Kidney glomerular epithelial cell (primary cell): ENCODE measurements at regions not wholly inside any gene's neighbourhood (a gene's known extent, or its start where the extent isn't known, plus 50 kb on each side); places are given as distances from the start of the nearest gene placed in this dataset.
"Not testable (repeated sequence)": the region's sequence is repeated elsewhere in the genome, so short reads cannot be mapped to it uniquely, and the experiment has no call there.

ENCODE experiments used
- DNase-seq: peaks from one replicate; lab custom pipeline; 2025; lab: John Stamatoyannopoulos, UW

DNA sequence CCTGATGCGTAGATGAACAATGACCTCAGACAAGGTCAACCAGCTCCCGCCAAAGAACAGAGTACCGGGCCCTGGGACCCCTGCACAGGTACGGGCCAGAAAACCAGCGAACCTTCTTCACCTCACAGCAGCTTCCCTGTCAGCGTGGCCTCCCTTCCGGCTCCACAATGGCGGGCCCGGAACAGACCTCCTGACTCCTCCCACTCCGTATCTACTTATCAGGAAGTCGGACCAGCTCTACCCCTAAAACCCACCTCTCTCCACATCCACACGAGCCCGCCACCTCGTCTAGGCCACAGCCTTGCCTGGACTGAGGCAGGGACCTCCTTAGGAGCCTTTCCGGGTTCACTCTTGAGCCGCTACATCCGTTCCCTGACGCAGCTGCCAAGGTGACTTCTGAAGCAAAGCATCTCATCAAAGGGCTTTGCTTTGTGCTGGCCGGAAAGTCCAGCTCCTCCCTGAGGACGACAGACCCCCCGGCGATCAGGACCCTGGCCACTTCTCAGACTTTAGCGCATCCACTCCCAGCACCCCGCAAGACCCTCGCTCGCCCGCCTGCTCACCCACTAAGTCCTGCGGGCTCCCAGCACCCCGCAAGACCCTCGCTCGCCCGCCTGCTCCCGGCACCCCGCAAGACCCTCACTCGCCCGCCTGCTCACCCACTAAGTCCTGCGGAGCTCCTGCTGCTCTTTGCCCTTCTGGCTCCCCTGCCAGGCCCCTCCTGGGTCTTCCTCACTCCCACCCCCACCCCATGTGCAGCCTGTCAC lies 308.3 kb upstream of the FOXQ1 start:
- DNase-seq = no peak

DNA sequence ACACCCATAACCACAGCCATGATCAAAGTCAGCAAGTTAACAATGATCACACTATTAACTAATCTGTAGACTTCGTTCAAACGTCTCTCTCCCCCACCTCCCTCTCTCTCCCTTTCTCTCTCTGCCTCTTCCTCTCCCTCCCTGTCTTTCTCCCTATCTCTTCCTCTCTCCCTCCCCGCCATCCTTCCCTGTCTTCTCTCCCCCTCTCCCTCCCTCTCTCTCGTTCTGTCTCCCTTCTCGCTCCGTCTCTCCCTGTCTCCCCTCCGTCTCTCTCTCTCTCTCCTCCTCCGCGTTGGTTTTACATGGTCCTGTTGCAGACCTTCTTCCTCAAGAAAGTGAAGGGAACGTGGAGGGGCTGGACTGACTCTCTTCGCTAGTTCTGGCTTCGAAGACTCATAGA lies 308.9 kb upstream of the FOXQ1 start:
- no peak for DNase-seq

DNA sequence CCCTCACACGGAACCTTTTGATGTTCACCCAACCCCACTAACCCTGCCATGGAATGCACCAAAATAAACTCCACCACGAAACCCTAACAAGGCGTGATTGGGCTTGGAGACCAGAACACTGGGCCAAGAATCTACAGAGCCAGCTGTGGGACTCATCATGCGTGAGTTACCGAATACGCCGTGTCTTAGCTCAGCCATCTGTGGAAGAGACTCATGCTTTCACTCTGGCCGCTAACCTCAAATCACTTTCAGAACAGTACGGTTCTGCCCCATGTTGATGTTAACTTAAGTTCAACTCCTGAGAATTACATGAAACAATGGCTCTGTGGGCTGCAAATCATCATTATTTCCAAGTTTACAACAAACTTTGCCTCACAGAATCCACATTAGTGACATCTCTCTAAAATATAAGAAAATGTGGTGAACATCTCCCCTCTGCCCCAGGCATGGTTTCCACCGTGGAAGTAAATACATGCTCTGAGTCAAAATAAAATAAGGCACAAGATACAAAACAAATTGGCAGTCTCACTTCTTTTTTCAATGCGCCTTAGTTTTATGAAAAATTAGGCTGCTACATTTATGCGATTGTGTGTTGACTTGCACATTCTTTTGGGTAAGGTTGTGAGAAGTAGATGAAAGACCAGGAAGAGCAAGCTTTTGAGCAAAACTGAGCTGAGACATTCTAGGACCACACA lies 308.9 kb upstream of the EXOC2 start:
- no peak for DNase-seq

DNA sequence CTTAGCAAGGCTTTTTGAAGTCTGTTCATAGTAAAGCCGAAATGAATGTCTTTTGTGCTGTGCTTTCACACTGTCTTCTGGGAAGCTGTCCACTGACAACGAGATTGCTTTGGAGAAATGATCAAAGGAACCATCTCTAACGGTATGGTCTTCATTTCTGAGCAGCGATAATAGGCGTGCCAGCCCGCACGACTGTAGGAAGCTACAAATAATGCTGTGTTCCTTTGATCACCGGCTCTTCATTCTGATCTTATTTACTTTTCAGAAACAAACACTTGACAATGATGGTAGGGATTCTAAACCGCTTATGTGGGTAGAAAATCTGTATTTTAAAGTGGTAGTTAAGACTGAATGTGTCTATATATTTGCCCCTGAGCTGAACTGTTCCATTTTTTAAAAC lies 306.6 kb upstream of the EXOC2 start:
- no peak for DNase-seq

DNA sequence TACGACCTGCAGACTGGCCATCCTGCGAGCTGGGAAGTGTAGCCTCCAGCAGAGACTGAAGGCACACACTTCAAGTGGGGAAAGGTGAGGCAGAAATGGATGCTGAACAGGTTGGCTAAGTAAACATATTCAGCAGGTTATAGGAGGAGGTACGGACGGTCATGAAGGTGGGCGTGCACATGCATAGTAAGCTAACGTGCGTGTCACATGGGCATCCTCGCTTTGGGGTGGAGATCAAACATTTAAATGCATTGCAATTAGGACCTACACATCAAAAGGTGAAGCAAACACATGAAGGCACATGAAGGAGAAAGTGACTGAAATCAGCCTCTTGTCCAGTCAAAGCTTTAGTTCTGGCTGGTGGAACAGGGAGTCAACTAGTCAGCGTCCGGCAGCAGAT lies 305.6 kb upstream of the EXOC2 start:
- DNase-seq = no peak

DNA sequence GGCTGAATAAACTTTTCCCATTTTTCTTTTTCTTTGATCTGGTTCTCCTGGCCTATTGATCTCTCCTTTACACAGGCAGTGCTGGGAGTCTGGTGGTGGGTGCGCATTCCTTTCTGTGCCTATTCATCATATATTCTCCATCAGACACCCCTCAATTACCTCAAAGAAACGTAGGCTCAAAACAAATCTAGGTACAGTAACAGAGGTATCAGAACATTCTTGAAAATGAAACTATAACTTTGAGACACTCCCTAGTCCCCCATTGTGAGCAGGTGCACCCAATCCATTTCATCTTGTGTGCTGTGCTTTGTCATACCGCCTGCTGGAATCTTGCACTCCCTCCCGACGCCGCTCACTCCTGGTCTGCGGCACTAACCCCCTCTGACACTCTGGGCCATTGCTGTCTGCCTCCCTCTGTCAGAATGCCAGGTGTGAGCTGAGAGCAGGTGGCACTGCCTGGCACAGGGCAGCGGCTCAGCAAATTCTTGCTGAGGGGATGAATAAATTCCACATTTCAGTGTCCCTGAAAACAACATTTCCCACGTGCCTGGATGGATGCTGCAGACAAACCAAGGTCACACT lies 303.4 kb upstream of the EXOC2 start:
- no peak for DNase-seq

DNA sequence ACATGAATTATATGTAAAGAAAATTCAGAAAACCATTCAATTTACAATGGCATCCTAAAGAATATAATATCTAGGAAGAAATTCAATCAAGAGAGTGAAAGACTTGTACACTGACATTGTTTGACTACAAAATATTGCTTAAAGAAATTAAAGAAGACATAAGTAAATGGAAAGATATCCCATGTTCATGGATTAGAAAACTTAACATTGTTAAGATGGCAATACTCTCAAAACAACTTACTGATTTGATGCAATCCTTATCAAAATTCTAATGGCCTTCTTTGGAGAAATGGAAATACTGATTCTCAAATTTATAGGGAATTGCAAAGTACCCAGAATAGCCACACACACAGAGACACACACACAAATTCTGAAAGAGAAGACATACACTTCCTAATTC lies 298.3 kb upstream of the EXOC2 start:
- no peak for DNase-seq

DNA sequence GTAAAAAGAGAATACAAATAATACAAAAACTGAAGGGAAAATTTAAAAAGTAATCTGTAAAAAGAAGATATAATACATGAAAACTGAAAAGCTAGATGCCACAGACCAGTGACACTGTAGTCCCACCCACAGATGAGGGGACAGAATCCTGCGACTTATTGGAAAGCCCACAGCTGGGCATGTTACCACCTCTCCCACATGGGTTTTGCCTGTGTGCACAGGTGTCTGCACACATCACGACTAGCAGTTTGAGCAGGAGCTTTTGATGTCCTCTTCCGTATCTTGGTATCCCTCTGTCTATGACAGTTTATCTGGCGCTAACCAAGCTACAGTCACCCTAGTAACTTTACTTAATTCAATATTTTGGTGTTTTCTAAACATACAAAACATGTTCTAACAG lies 291.1 kb upstream of the EXOC2 start:
- DNase-seq = no peak

DNA sequence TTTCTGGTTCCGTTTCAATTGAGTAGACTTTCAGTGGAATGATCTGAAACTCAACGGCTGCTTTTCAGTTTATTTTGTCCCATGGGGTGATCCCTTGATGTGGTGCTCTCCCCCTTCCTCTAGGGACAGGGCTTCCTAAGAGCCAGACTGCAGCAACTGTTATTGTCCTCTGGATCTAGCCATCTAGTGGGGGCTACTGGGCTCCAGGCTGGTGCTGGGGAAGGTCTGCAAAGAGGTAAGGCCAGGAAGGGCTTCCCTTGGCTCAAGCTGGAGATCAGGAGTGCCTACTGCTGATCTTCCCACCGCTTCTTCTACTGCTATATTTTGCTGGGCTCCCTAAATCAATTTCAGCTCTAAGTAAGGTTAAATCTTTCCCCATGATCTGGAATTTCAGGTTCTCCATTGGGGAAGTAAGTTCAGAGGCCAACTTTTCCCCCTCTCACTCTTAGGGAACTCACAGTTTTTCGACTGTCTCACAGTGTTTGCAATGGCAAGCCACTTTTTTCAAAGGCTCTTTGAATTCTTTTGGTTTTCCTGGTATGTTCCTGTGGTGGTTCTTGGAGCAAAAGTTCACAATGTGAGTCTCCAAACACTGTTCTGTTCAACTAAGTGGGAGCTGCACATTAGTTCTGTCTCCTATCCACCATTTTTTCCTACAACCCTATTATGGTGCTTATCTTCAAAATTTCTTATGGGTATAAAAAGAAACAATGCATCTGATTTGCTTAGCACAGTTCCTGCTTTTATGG lies 286.2 kb upstream of the EXOC2 start:
- no peak for DNase-seq

DNA sequence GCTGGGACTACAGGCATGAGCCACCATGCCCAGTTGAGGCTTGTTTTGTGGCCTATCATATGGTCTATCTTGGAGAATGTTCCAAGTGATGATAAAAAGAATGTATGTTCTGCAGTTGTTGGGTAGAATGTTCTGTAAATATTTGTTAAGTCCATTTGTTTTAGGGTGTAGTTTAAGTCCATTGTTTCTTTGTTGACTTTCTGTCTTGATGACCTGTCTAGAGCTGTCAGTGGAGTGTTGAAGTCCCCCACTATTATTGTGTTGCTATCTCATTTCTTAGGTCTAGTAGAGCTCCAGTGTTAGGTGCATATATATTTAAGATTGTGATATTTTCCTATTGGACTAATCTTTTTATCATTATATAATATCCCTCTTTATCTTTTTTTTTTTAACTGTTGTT lies 284.3 kb upstream of the EXOC2 start:
- not testable (repeated sequence) for DNase-seq

DNA sequence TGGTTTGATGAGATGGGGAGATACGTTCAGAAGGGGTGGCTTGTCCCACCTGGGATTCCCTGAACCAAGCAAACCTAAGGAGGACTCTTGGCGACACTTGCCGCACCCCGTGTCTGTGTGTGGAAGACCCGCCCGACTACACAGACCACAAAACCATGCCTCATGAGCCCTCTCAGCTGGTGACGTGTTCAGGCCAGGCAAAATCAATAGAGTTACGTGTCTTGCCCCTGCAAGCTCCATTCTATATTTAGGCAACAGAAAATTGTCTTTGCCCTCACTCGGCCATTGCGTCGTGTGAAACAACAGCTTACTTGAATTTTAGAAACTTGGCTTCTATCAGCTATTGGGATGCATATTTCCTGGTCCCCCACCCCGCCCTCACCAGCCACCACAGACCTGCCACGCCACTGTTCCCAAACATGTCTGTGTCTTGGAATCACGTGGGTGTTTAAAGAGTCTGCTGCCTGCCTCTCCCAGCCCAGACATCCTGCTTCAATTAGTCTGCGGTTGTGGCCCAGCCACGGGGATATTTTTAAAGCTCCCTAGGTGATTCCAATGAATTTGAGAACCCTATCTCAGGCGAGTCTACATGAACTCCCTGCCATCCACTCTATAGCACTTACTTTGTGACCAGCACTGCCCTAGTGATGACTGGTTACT lies 279.2 kb upstream of the EXOC2 start:
- no peak for DNase-seq

DNA sequence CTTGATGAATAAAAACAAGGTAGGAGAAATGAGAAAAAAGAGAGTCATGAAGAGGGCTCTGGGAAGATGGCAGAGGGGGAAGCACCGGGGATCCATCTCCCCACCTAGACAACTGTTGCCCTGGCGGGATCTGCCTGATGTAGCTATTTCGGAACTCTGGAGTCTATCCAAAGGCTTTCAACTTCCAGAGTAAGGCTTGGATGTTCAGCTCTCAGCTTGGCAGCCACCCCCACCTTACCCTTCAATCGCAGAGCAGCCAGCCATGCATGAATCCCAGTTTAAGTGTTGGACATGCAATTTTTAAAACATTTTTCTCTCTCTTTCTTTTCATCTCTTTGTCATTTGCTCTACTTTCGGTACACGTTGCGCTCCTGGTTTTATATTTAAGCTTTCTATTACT lies 275.9 kb upstream of the EXOC2 start:
- DNase-seq = no peak

DNA sequence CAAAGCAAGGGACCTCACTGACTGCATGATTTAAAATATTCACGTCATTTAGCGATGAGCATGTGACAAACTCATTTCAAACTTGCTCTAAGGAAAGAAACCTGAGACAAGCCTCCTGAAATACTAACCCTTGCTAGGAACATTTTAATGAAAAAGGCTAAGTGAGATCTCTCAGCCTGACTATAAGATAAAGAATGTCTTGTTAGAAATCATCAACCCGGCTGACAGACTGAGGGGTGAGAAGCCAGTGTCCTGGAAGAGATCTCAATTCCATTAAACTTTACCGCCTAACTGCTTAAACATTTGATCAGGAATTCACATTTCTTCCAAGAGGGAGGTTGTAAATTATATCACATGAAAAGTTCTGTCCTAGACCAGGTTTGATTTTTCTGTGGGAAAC lies 274.8 kb upstream of the EXOC2 start:
- DNase-seq = peak; percentile 25

DNA sequence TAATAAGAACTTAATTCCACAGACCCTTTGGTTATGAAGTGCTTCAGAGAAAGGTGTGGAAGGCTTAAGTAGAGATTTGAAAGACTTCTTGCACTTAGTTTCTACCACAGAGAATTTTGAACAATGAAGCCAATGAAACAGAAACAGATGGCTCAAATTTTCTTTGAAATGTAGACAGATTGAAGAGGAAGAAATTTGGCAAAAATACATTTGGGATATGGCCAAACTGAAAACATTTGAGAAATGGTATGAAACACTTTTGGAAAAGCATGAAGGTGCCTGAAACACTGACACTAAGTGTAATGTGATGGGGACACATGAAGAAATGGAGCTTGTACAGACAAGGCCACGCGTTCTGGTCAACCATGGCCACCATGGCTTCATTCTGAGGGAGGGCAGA lies 272.4 kb upstream of the EXOC2 start:
- no peak for DNase-seq

DNA sequence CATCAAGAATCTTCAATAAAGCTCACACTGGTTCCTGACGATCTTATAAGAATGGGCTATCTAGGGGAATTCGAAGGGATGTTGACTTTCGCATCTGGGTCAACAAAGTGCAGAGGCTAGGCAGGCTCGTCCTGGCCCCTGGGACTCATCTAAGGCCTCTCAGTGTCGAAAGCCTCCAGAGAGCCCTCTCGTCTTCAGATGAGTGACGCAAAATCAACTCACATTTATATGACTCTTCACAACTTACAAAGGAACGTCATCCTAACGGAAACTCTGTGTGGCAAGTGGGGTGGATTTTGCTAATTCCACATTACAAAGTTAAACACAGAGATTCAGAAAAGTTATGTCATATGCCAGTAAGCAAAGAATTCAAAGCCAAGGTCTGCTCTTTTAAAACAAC lies 270.5 kb upstream of the EXOC2 start:
- no peak for DNase-seq

DNA sequence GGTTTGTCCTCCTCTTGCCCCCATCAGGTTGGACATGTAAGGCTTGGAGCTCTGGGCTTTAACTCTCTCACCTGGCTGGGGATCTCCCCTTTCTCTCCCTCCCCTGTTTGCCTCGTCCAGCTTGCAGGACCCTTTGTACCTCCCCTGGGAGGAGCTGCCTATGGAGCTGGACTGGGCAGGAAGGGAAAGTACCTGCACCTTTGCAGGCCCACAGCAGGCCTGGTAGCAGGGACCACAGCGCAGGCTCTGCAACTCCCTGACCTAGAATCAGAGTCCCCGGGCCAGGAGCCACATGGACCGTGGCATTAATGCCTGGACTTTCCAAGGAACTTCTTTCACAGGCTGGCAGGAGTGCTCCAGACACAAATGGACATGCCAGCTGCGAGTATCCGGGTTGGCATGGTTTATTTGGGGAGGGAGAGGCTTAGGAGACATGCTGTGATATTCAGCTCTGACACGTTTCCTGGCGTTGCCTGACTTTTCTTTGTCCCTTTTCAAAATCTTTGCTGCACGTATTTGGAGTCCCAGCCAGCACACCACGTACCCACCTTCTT lies 268.5 kb upstream of the EXOC2 start:
- no peak for DNase-seq

DNA sequence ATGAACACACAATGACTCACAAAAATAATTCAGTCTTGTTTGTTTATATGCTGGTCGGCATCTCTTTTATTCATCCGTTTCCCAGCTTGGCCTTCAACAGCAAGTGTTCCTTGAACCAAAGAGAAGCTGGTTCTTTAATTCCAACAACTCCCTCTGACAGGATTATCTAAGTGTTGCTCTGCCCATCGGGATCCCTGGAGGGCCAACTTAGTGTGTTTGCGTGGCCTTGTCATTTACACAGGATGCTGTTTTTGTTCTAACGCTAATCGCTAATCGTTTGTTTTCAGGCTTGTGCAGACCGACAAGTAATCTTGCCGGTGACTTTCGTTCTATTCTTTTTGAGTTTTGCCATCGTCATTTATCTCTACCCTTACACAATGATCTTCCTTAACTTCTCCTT lies 267.4 kb upstream of the EXOC2 start:
- DNase-seq = no peak

DNA sequence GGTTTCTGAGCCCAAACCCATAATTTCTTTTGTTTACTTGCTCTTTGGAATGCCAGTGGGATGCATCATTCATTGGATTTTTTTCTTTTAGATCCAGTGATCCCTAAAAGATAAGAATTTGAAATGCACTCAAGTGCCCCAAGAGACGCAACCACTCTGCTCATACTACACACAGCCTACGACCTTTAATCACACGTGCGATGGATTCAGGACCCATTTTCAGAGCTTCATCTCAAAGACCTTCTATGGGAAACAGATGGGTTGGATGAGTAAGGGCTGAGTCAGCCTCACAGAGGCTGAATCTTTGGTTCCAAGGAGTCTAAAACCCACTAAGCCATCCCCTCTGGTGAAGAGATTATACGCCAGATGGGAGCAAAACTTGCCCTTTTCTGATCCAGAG lies 265.5 kb upstream of the EXOC2 start:
- DNase-seq = peak; percentile 25

DNA sequence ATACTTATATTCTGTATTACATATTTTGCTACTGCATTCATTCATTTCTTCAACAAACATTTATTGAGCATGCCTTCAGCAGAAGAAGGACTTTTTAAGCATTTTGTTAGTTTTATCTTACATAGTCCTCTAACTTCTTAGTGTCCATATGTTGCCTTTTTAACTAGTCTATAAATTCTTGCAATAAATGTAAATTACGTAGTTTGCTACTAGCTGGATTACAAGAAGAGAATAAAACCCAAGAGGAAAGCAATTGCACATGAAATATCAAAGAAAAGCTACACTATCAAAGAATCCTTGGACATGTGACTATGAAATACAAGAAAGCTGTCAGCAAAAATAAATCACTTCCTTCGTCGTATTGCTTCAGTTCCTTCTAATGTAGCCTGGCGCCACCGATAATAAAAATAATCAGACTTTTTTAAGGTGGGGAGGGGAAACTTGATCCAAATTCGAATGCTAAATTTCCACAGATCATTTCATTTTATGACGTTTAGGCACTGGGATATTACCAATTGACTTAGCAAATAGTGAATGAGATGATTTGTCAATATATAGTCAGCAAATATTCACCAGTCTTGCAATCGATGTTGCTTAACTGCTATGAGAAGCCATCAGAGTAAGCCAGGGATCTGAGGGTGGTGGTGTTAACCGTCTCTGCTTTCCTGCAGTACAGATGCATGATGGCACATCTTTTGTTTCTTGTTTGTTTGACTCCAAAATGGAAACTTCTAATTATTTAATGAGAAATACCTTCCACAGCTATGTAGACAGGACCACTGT lies 258.7 kb upstream of the EXOC2 start:
- no peak for DNase-seq

DNA sequence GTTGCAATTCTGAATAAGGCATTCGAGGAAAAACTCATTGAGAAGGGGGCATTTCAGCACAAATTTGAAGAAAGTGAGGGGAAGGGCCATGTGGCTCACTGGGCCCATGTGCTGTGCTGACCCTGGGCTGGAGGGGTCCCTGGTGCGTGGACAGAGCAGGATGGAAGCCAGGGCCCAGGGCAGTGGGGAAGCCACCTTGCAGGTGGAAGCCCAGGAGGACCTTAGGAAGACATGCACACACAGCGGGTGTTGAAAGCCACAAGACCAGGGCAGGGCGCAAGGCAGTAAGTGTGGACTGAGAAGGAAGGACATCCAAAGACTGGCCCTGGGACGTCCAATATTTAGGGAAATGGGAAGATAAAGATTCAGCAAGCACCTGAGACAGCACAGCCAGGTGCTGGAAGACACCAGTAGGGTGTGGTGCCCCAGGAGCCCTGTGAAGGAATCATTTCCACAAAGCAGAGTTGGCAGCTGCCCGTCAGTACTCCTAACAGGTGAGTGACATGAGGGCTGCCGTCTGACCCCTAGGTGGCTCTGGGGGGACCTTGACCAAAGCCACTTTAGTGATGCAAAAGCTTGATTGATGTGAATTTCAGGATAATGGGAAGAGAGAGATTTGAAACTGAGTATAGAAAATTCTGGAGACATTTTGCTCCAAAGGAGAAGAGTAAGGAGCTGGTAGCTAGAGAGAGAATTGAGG lies 254.4 kb upstream of the EXOC2 start:
- no peak for DNase-seq

DNA sequence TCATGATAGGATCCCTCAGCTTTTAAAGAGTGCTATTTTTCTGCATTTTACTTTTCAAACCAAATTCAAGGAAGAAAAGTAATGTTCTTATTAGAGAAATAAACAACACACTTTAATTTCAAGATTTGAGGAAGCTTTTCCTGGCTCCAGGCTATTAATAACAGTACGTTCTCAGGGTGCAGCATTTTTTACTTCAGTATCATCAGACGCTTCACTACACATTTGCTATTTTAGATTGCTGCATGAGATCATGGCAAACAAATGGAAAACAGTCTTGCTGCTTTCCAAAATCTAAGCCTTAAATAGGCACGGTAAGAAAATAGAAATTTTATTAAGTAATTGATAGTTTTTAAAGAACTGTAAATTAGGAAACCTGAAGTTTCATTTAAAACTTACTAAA lies 253.6 kb upstream of the EXOC2 start:
- peak; percentile 75 for DNase-seq
